Endothelial cell (in vitro differentiated cells): ENCODE measurements at regions not wholly inside any gene's neighbourhood (a gene's known extent, or its start where the extent isn't known, plus 50 kb on each side); places are given as distances from the start of the nearest gene placed in this dataset.

ENCODE experiments used
- DNase-seq: peaks from one replicate; pipeline ENCODE4 v3.0.0; 2021; ENCODE audit warnings: low spot score
- H3K27ac Mint-ChIP-seq: one replicate; pipeline ENCODE4 v1.8.0; 2021; ENCODE audit warnings: mixed read lengths, inconsistent platforms; ENCODE audit not compliant: unreplicated experiment
- H3K27me3 Mint-ChIP-seq: one replicate; pipeline ENCODE4 v1.8.0; 2021; ENCODE audit warnings: mild to moderate bottlenecking, moderate library complexity, mixed read lengths, inconsistent platforms; ENCODE audit not compliant: unreplicated experiment
- H3K36me3 Mint-ChIP-seq: one replicate; pipeline ENCODE4 v1.8.0; 2021; ENCODE audit warnings: mild to moderate bottlenecking, low read depth, mixed read lengths, inconsistent platforms; ENCODE audit not compliant: unreplicated experiment
- H3K4me1 Mint-ChIP-seq: one replicate; pipeline ENCODE4 v1.8.0; 2021; ENCODE audit warnings: mild to moderate bottlenecking, mixed read lengths, inconsistent platforms; ENCODE audit not compliant: unreplicated experiment
- H3K4me3 Mint-ChIP-seq: one replicate; pipeline ENCODE4 v1.8.0; 2021; ENCODE audit warnings: mild to moderate bottlenecking, mixed read lengths, inconsistent platforms; ENCODE audit not compliant: unreplicated experiment
- H3K9me3 Mint-ChIP-seq: one replicate; pipeline ENCODE4 v1.8.0; 2021; ENCODE audit warnings: mixed read lengths, inconsistent platforms; ENCODE audit not compliant: unreplicated experiment
- TF ChIP-seq, protein P1 (sequence below): fragments of 200-600 bp; sonication (generic); IDR thresholded peaks from one replicate; pipeline ENCODE4 v1.5.0; 2021; ENCODE audit warnings: antibody characterized with exemption; ENCODE audit not compliant: unreplicated experiment

DNA sequence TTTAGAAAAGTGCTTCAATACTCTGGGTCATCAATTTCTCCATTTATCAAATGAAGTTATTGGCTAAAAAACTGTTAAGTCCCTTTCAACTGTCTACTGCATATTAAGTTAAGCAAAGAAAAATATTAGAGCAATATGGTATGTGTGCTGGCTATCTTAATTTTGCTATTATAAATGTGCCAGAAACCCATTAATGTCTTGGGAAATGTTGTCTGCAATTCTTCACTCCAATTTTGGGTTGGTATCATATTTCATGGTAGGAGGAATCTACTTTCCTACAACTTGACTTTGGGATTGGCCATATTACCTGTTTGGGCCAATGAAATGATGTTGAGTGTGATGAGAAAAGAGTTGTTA lies 1063.9 kb downstream of the PLA2G4A start:
- peaks cover 5% of the 10 kb centered on the region for H3K36me3 Mint-ChIP-seq
- DNase-seq: no peak
- TF ChIP-seq, protein P1, sequence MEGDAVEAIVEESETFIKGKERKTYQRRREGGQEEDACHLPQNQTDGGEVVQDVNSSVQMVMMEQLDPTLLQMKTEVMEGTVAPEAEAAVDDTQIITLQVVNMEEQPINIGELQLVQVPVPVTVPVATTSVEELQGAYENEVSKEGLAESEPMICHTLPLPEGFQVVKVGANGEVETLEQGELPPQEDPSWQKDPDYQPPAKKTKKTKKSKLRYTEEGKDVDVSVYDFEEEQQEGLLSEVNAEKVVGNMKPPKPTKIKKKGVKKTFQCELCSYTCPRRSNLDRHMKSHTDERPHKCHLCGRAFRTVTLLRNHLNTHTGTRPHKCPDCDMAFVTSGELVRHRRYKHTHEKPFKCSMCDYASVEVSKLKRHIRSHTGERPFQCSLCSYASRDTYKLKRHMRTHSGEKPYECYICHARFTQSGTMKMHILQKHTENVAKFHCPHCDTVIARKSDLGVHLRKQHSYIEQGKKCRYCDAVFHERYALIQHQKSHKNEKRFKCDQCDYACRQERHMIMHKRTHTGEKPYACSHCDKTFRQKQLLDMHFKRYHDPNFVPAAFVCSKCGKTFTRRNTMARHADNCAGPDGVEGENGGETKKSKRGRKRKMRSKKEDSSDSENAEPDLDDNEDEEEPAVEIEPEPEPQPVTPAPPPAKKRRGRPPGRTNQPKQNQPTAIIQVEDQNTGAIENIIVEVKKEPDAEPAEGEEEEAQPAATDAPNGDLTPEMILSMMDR: no peak
- H3K4me1 Mint-ChIP-seq: peaks cover 21% of the 10 kb centered on the region
- H3K27ac Mint-ChIP-seq: peak overlapping the region; percentile 97
- no peaks in the 10 kb centered on the region for H3K9me3 Mint-ChIP-seq
- H3K4me3 Mint-ChIP-seq: no peak overlapping the region
- peaks cover 2% of the 10 kb centered on the region for H3K27me3 Mint-ChIP-seq

DNA sequence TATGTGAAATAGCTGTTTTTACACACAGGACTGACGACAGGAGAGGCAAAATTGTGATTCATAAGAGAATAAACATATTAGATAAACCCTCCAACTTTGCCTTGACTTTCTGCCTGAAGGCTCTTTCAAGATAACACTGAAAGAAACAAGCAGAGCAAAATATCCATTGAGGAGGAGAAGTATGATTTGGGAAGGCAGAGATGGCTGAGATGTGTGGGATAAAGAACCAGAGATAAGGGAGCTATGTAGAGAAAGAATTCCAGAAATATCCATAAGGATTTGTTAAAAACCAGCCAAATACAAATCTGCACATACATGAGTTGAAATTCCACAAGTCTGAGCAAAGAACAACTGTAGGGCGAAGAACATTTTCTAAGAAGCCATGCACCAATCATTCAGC lies 1064.7 kb downstream of the PLA2G4A start:
- no peak for DNase-seq
- H3K27ac Mint-ChIP-seq: peak overlapping the region; percentile 49

DNA sequence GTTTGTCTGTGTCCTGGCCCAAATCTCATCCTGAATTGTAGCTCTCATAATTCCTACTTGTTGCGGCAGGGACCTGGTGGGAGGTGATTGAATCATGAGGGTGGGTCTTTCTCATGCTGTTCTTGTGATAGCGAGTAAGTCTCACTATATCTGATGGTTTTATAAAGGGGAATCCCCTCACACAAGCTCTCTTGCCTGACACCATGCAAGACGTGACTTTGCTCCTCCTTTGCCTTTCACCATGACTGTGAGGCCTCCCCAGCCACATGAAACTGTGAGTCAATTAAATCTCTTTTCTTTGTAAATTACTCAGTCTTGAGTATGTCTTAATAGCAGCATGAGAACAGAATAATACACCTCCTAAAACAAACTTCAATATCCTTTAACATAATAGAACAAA lies 1065.6 kb downstream of the PLA2G4A start:
- Mint-ChIP-seq H3K36me3 (peaks cover 5% of the 10 kb centered on the region), H3K9me3 (no peaks in the 10 kb centered on the region), H3K27me3 (peaks cover 2% of the 10 kb centered on the region), H3K4me1 (peaks cover 21% of the 10 kb centered on the region), H3K4me3 (no peak overlapping the region), H3K27ac (no peak overlapping the region)
- DNase-seq: no peak
- TF ChIP-seq, protein P1: no peak

More for the DNA sequence above, 1064.7 kb downstream of the PLA2G4A start:
- Mint-ChIP-seq H3K36me3 (peaks cover 5% of the 10 kb centered on the region), H3K27me3 (peaks cover 2% of the 10 kb centered on the region), H3K9me3 (no peaks in the 10 kb centered on the region), H3K4me1 (peaks cover 21% of the 10 kb centered on the region), H3K4me3 (no peak overlapping the region)
- TF ChIP-seq, protein P1: no peak

DNA sequence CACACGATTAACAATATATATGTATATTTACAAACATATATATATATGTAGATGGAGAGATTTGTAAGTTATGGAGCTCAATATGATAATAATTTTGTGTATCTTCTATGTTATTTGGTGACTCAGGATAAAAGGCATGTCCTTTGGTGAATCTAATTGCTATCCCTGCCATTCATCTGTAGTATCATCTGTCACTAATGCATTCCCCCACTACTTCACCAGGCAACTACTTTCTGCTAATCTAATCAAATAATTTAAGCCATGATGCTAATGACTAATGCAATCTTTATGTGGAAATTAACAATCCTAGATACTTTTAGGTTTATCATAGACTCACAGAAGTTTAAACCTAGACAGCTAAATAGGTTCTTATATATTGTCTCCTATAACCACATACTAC lies 1074.5 kb downstream of the PLA2G4A start:
- Mint-ChIP-seq H3K36me3 (no peaks in the 10 kb centered on the region), H3K27me3 (no peaks in the 10 kb centered on the region), H3K4me1 (no peaks in the 10 kb centered on the region), H3K4me3 (no peak overlapping the region), H3K27ac (no peak overlapping the region), H3K9me3 (no peaks in the 10 kb centered on the region)
- DNase-seq: no peak
- TF ChIP-seq, protein P1: no peak

DNA sequence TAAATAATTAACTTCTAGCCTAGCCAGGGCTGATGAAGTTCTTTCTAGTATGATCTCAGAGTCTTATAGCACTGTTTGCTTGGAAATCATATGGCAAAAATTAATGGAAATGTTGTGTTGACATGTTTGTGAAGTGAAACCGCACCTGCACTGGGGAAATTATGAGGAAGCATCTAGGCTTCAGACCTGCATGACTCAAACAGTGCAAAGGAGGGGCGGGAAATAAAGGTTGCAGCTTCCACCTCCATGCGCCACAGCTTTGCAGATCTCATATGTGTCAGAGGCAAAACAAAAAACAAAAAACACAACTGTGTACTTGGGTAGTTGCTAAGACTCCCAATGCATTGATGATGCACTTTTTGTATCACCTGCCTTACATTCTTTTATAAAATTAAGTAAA lies 1080.6 kb downstream of the PLA2G4A start:
- DNase-seq: no peak
- no peaks in the 10 kb centered on the region for H3K27me3 Mint-ChIP-seq
- no peaks in the 10 kb centered on the region for H3K36me3 Mint-ChIP-seq
- TF ChIP-seq, protein P1: no peak
- no peaks in the 10 kb centered on the region for H3K9me3 Mint-ChIP-seq
- no peak overlapping the region for H3K27ac Mint-ChIP-seq
- H3K4me1 Mint-ChIP-seq: no peaks in the 10 kb centered on the region
- no peak overlapping the region for H3K4me3 Mint-ChIP-seq
